GM19395 (cell line): ENCODE measurements at regions not wholly inside any gene's neighbourhood (a gene's known extent, or its start where the extent isn't known, plus 50 kb on each side); places are given as distances from the start of the nearest gene placed in this dataset.

Source experiments
- ATAC-seq: cut with Tn5 transposase; IDR thresholded peaks from one replicate; pipeline ENCODE4 v1.9.1; 2021; ENCODE audit warnings: mild to moderate bottlenecking, moderate library complexity; ENCODE audit not compliant: unreplicated experiment

- ATAC-seq: no peak
Measured at GRCh38 chr11:111148953-111149352, 96.6 kb upstream of the POU2AF2 start.

DNA sequence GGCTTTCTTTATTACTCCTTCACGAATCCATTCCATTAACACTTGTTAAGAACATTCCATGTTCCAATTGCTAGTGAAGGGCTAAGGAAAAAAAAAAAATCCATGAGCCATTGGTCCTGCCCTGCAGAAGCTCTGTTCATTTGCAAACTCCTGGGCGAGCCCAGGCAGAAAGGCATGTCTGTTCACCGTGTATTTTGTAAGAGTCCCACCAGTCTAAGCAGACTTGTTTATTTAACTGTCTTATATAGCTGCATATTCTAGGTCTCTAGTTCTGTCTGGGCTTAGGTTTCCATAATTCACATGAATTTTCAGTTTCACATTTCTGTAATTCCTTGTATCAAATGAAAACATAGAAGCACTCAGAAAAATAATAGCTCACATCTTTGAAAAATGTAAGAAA is 97.4 kb upstream of the POU2AF2 start:
- ATAC-seq: no peak

DNA sequence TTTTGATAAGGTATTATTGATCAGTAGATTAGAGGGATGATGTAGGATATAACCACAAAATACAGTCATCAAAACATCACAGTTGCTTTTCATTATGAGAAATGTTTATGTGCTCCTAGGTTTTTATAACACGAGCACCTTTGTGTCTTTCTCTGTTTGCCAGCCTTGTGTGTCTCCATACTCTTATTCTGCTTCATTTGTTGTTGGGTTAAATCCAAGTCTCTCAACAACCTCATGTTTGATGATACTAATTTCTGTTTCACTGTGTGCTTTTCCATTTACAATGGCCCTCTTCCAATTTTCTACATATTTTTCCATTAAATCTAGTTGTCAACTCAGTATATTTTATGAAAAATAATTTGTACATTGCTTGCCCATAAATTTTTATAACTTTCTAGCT is 107.7 kb upstream of the POU2AF2 start:
- no peak for ATAC-seq

GRCh38 chr11:111135778-111136570 is 109.6 kb upstream of the POU2AF2 start:
- ATAC-seq: no peak

DNA sequence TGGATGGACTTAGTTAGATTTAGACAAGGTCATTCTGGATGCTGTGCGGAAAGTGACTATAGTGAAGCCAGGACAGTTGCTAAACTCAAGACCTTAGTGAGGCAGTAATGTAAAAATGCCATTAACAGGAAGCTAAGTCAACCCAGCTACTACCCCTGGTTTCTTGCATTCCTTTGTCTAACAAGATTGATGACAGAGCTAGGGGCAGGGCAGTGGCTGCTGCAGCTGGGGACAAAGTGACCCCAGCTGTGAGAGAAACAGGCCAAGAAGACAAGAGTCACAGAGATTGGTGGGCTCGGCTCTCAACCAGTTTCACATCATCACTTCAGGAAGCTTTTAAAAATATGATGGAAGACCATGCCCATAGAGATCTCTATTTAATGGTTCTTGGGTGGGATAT is 110.4 kb upstream of the POU2AF2 start:
- no peak for ATAC-seq

DNA sequence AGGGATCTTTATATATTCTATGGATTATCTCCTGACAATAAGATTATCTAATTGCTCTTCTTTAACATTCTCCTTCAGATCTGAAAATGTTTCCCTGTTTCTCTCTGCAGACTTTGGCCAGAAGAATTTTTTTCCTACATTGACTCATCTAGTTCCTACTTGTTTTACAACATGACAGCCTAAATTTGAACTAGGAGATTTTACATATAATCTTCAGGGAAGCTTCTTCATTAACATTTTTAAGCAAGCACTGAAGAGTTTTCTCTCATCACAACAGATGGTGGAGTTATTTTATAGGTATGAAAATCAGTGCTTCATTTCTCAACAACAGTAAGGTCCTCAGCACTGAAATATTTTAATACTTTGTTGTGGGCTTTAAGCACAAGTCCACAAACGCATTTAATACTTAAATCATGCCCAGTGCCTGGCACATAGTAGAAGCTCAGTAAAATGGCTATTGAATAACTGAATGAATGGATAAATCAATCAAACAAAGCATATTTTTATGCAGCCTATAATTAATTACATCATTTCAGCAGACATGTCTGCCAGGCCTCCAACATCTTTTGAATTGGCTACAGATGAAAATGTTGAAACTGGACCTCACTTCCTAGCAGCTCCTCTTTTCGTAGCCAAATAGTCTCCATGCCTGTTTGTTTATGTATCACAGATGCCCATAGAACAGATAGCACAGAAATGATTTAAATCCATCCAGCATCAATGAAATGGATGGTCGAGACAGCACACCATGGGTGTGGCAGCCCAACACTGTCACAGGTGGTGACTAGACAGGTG is 117.3 kb upstream of the POU2AF2 start:
- ATAC-seq: no peak

DNA sequence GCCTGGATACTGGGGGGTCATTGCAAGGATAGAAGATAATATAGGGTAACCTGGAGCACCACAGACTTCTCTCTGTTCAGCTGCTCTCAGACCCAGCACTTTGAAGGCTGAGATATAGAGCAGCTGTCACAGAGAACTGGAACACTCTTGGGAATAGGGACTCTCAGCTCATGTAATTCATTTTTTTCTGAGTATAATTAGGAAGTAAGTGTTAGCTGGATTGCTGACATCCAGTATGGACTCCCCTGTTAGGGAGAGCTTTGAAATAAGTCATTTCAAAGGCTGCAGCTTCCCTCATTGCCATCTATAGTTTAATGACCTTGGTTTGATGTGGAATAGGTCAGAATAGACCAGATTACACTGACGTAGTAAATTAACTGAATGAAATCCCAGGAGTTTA is 120.8 kb upstream of the POU2AF2 start:
- ATAC-seq: no peak

DNA sequence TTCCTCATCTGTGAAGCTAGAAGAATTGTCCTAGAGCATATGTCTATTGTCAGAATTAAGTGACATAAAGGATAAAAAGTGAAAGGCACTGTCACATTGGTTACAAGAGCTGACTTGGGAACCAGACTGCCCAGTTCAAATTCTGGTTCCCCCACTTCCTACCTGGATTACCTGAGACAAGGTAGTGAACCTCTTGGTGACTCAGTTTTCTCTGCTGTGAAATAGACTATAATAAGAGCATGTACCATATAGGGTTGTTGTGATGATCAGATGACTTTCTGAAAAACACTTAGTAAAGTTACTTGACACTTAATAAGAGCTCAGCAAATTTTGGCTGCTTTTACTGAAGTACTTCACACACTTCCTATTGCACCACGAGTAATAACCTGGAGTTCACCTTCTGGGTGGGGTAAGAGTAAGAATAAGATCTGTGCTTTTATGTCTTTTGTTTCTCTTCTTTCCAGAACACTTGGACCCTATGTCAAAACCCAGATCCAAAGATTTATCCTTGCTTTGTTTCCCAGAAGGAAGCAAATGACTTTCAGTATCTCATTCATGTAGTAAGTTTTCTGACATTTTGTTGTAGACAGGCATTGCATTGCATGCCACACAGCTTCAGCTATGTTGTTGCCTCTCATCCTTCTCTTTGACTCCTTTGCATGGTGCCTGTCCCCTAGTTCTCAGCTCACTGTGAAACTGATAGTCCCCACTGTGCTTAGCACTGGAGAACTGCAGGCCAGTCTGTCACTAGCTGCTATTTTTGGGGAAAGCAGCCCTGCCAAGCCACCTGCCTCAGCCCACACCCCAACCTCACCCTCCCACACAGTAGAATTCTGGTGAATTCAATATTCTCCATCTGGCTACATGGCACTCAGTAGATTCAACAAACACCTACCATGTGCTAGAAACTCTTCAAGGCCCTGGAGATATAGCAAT is 121.8 kb upstream of the POU2AF2 start:
- peak; percentile 62 for ATAC-seq

GRCh38 chr11:111120696-111121302 is 124.7 kb upstream of the POU2AF2 start:
- no peak for ATAC-seq

GRCh38 chr11:111120161-111120560 is 125.4 kb upstream of the POU2AF2 start:
- ATAC-seq: no peak

- ATAC-seq: no peak
Measured at GRCh38 chr11:111119751-111120150, 125.8 kb upstream of the POU2AF2 start.

GRCh38 chr11:111115890-111116289 is 129.6 kb upstream of the POU2AF2 start:
- ATAC-seq: no peak

- no peak for ATAC-seq
Measured at GRCh38 chr11:111114091-111114490, 131.4 kb upstream of the POU2AF2 start.

GRCh38 chr11:111112614-111113013 is 132.9 kb upstream of the POU2AF2 start:
- ATAC-seq: no peak

DNA sequence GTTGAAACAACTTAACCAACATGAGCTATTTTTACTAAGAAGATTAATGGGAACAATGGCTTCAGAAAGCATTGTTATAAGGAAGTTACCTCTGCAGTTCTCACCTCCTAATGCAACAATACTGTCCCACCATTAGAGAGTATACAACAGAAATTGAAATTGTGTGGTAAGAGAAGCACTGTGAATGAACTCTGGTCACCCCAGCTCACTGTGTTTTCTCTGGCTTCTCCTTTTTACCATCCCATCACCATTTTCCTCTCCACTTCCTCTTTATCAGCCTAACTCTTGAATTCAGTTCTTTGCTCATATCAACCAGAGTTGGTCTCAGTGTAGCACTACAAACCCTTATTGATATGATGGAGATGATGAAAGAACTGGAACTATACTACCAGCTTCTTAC is 138.0 kb upstream of the POU2AF2 start:
- peak; percentile 68 for ATAC-seq

DNA sequence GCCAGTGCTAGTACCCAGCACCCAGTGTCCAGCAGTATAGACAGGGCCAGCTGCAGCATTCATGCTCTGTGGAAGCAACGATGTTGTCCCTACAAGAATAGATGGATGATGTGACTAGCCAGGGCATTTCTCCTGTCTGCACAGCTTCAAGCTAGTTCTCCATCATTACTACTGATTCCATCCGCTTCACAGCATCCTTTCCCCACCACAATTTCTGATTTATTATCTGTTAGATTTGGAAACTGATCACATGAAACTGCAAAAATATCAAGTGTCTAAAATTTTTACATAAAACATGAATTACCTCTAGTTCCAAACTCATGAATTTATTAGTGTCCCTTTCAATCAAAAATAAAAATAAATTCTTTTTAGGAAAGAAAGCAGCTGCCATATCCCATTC is 138.9 kb upstream of the POU2AF2 start:
- ATAC-seq: no peak

GRCh38 chr11:111105566-111105965 is 140.0 kb upstream of the POU2AF2 start:
- no peak for ATAC-seq

- ATAC-seq: no peak
Measured at GRCh38 chr11:111104185-111104584, 141.3 kb upstream of the POU2AF2 start.

- no peak for ATAC-seq
Measured at GRCh38 chr11:111101881-111102280, 143.6 kb upstream of the POU2AF2 start.

DNA sequence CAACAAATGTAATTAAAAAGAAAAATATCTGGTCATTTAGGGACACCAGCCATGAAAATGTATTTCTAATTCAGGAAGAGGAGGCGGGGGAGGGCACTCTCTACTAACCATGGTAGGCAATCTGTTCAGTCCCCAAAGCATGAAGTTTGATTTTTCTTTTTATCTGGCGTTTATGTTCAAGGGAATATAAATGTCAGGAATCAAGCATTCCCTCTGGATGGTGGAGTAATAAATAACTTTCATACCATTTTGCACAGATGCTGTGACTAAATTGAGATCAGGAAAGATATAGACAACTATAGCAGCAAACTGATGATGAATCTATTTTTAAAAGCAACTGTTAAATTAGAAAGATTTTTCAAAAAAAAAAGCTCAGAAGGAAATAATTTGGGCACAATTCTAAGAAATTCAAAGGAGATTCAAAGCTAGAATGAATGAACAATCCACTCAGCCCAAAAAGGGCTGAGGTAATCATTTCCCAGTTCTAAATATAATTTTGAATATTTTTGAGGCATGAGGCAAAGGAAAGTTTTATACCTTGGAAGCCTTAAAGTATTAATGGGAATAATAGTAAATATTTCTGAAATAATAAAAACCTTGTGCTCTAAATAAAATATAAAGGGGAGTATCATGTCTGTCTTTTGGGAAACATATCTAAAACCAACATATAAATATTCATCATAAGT is 146.4 kb upstream of the POU2AF2 start:
- ATAC-seq: no peak
